Thymus (tissue), 11 donors: ENCODE measurements at regions not wholly inside any gene's neighbourhood (a gene's known extent, or its start where the extent isn't known, plus 50 kb on each side); places are given as distances from the start of the nearest gene placed in this dataset.
"Not testable (repeated sequence)": the region's sequence is repeated elsewhere in the genome, so short reads cannot be mapped to it uniquely, and the experiment has no call there.

Source experiments
- DNase-seq, 9 donors: peaks; one replicate each; pipeline ENCODE4 v3.0.0-alpha.2; 2013; ENCODE audit warnings: low spot score in 9 of 9, low read depth in 6 of 9, missing footprints in 1 of 9
- H3K27ac ChIP-seq, 2 donors: one replicate each; pipeline ENCODE4 v1.5.1; 2013; ENCODE audit warnings: control low read depth in 1 of 2, low read depth in 1 of 2, low read length in 1 of 2, mild to moderate bottlenecking in 1 of 2, moderate library complexity in 1 of 2
- H3K27me3 ChIP-seq, 2 donors: one replicate each; pipeline ENCODE4 v1.5.1; 2013; ENCODE audit warnings: low read length in 1 of 2; ENCODE audit not compliant: control insufficient read depth in 2 of 2, insufficient read depth in 1 of 2
- H3K36me3 ChIP-seq, 2 donors: one replicate each; pipeline ENCODE4 v1.5.1; 2013; ENCODE audit warnings: low read length in 1 of 2, mild to moderate bottlenecking in 1 of 2, moderate library complexity in 1 of 2; ENCODE audit not compliant: control insufficient read depth in 2 of 2, insufficient read depth in 2 of 2
- H3K4me1 ChIP-seq, 2 donors: one replicate each; pipeline ENCODE4 v1.5.1; 2013; ENCODE audit warnings: low read length in 2 of 2; ENCODE audit not compliant: control insufficient read depth in 2 of 2, insufficient read depth in 2 of 2
- H3K4me3 ChIP-seq, 2 donors: one replicate each; pipeline ENCODE4 v1.5.1; 2013; ENCODE audit warnings: low read length in 2 of 2, control low read depth in 1 of 2, mild to moderate bottlenecking in 1 of 2
- H3K9me3 ChIP-seq, 2 donors: one replicate each; pipeline ENCODE4 v1.5.1; 2013; ENCODE audit warnings: low read length in 1 of 2, mild to moderate bottlenecking in 1 of 2; ENCODE audit not compliant: control insufficient read depth in 2 of 2, insufficient read depth in 1 of 2
- WGBS: extraction: QIAGEN DNeasy Blood & Tissue Kit; methylation state at CpG from one replicate; pipeline ENCODE4 v1.1.7; 2013; 5-methylcytosine and 5-hydroxymethylcytosine counted together
- donor health status: healthy.

DNA sequence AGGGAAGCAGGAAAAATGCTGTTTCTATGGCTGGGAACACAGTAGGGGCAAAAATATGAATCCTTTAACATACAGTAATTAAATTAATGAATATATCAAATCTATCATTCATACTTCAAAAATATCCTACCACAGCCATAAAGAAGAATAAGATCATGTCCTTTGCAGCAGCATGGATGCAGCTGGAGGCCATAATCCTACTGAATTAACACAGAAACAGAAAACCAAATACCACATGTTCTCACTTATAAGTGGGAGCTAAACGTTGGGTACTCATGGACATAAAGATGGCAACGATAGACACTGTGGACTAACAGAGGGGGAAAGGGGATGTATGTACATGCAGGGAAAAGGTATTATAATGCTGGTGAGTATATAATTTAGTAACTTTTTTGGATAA is 137.2 kb upstream of the APC start:
- not testable (repeated sequence) for DNase-seq, H3K27ac ChIP-seq, H3K4me1 ChIP-seq, H3K36me3 ChIP-seq, H3K27me3 ChIP-seq, H3K9me3 ChIP-seq, H3K4me3 ChIP-seq
- WGBS: 66% methylated on average over 2 of the region's 2 CpGs

DNA sequence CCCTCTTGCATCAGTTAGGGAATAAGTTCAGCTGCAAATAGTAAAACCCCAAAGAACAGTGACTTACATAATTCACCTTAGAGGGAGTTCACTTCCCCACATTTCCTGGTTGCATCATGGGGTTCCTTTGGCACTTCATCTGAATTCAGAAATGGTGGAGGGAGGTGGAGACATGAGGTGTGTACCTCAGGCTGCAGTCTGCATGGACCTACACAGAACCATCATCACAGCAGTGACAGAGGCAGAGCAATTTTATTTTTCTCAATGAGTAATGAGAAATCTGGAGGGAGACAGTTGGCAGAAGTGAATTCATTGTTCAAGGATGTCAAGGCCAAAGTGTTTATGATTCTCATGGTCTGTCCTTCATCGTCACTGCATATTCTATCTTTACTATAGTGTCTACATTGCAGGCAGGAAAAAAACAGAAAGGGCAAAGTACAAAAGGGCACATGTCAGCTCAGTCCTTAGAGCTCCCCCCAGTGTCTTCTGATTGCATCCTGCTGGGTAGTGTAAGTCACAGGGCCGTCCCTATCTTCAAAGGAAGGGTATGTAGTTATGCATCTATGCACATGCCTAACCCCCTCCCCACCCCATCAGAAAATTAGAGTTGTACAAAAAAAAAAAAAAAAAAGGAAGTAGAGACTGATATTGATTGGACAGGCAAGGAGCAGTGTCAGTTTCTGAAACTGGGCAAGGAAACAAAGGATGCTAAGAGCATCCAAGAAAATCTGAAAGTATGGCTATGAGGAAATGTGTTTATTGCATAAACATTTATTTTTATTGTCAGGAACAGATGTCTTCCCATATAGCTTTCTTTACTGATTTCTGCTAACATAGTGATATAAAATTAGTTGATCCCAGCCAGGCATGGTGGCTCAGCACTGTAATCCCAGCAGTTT is 132.7 kb upstream of the APC start:
- no peak overlapping the region for H3K27ac ChIP-seq
- DNase-seq: peak in 3 of 9 donors; percentile 2 to 16 (median 4)
- no peaks in the 10 kb centered on the region for H3K9me3 ChIP-seq
- no peaks in the 10 kb centered on the region for H3K36me3 ChIP-seq
- no peaks in the 10 kb centered on the region for H3K27me3 ChIP-seq
- WGBS: 62% methylated on average over 2 of the region's 2 CpGs
- H3K4me1 ChIP-seq: no peaks in the 10 kb centered on the region
- H3K4me3 ChIP-seq: no peak overlapping the region

DNA sequence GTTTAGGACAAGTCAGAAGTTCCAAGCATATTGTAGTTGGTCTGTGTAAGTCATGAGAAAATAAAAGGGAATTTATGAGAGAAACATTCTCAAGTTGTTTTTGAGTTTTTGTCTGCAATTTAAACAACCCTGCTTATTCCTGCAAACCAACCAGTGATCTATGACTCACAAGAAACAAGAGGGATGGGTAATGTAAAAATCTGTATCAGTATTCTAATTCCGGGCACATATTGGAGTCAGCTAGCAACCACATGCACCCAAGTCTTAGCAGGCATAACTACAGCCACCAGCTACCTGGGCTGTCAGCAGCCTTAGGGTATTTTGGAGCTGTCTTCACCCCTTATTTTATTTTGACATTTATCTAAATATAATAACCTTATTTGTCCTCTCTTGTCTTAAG is 128.7 kb upstream of the APC start:
- H3K36me3 ChIP-seq: no peaks in the 10 kb centered on the region
- H3K9me3 ChIP-seq: no peaks in the 10 kb centered on the region
- DNase-seq: no peak
- H3K27ac ChIP-seq: no peak overlapping the region
- no peaks in the 10 kb centered on the region for H3K4me1 ChIP-seq
- no peak overlapping the region for H3K4me3 ChIP-seq
- WGBS: 97% methylated on average over 1 of the region's 1 CpG
- H3K27me3 ChIP-seq: no peaks in the 10 kb centered on the region

DNA sequence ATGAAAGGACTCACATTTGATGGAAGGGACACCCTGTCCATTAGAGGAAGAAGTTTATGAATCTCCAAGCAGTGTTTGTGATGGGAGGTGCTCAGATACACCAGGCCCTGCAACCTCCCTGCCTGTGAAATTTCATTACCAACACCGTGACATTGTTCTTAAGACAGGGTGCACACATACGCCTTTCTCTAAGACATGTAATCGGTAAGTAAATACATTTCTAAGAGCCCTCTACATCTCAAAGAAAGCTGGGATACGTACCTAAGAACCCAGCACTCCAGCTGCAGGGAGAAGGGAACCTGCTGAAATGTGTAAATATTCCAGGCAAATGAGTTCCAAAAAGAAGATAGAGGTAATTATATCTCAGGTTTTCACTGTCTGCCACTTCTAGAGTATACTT is 125.0 kb upstream of the APC start:
- H3K4me1 ChIP-seq: no peaks in the 10 kb centered on the region
- H3K27ac ChIP-seq: no peak overlapping the region
- H3K9me3 ChIP-seq: no peaks in the 10 kb centered on the region
- no peaks in the 10 kb centered on the region for H3K36me3 ChIP-seq
- no peak overlapping the region for H3K4me3 ChIP-seq
- WGBS: 97% methylated on average over 4 of the region's 4 CpGs
- no peaks in the 10 kb centered on the region for H3K27me3 ChIP-seq
- no peak for DNase-seq

DNA sequence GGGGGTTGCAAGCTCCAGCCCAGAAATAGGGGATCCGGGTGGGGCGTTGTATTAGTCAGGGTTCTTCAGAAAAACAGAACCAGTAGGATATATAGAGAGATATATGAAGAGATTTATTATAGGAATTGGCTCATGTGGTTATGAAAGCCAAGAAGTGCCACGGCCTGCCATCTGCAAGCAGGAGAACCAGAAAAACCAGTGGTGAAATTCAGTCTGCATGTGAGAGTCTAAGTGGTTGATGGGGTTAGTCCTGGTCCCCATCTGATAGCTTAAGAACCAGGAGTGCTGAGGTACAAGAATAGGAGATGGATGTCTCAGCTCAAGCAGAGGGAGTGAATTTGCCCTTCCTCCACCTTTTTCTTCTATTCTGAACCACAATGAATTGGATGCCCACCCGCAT is 123.4 kb upstream of the APC start:
- H3K4me3 ChIP-seq: no peak overlapping the region
- H3K4me1 ChIP-seq: no peaks in the 10 kb centered on the region
- 98% methylated on average over 4 of the region's 4 CpGs for WGBS
- no peaks in the 10 kb centered on the region for H3K27me3 ChIP-seq
- no peaks in the 10 kb centered on the region for H3K9me3 ChIP-seq
- DNase-seq: no peak
- no peaks in the 10 kb centered on the region for H3K36me3 ChIP-seq
- no peak overlapping the region for H3K27ac ChIP-seq

DNA sequence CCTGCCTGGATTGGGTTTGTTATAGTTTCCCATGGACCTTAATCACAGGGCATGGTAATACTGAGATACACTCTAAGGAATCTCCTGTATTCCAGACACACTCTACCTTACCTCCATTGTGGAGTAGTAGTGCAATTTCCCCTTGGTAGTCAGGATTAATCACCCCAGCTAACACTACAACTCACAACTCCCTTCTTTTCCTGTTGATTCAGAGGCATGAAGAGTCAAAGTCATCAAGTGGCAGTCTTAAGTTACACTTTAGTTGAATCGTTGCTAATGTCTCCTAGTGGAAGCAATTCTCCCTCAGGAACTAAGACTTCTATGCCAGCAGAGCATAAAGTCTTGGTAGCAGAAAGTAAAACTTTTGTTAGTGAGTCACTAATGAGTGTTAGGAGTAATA is 122.7 kb upstream of the APC start:
- no peak overlapping the region for H3K27ac ChIP-seq
- DNase-seq: no peak
- H3K4me3 ChIP-seq: no peak overlapping the region
- no peaks in the 10 kb centered on the region for H3K9me3 ChIP-seq
- WGBS: 83% methylated on average over 1 of the region's 1 CpG
- no peaks in the 10 kb centered on the region for H3K27me3 ChIP-seq
- no peaks in the 10 kb centered on the region for H3K36me3 ChIP-seq
- H3K4me1 ChIP-seq: no peaks in the 10 kb centered on the region

DNA sequence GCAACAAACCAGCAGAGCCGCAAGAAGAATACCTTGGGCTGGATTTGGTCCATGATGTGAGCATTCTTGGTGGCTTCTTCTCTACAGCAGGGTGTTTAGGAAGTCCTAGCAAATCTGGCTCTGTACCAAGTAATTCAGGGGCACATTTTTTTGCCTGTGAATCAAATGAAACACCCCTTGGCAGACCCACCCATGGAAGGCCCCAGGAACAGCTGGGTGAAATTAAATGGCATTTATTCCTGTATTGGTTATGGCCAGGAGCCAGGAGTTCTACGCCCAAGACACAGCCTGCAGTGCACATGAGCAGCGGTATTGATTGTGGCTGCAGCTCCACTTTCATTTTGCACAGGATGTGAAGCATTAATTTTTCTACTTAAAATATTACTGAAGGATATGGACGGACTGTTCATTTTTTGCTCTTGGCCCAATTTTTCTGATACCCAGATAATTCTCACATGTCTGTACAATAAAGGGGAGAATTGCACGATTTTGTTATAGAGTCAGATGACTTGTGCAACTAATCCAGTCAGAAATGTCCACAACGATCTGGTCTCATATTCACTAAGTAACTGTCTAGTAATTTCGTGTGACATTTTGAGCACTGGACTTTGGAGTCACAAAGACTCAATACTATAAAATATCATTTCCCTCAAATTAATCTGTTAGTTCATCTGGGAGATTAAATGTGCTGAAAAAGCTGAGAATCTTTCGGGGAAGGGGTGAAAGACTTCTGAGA is 120.7 kb upstream of the APC start:
- Histone ChIP-seq H3K27me3 (no peaks in the 10 kb centered on the region), H3K9me3 (no peaks in the 10 kb centered on the region), H3K4me1 (no peaks in the 10 kb centered on the region), H3K36me3 (no peaks in the 10 kb centered on the region), H3K4me3 (no peak overlapping the region), H3K27ac (no peak overlapping the region)
- 91% methylated on average over 8 of the region's 8 CpGs for WGBS
- DNase-seq: no peak

DNA sequence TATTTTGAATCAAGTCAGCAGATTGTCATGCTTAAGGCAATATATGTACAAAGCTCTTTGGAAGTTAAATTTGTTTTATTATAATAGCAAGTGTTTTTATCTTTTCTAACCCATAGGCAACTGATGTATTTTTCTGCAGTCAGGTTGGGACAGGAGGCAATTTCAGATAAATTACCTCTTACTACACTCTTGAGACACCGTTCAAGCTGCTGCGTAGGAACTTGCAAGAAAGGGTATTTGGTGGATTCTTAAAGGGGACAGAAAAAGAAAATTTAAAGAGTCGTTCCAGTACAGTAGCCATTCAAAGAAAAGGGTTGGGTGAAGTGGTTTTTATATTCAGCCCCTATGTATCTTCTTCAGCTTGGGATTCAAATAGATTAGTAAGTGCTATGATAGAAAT is 112.4 kb upstream of the APC start:
- Histone ChIP-seq H3K4me3 (no peak overlapping the region), H3K9me3 (no peaks in the 10 kb centered on the region), H3K36me3 (no peaks in the 10 kb centered on the region), H3K27me3 (no peaks in the 10 kb centered on the region), H3K27ac (no peak overlapping the region), H3K4me1 (no peaks in the 10 kb centered on the region)
- no peak for DNase-seq
- WGBS: 88% methylated on average over 3 of the region's 3 CpGs

DNA sequence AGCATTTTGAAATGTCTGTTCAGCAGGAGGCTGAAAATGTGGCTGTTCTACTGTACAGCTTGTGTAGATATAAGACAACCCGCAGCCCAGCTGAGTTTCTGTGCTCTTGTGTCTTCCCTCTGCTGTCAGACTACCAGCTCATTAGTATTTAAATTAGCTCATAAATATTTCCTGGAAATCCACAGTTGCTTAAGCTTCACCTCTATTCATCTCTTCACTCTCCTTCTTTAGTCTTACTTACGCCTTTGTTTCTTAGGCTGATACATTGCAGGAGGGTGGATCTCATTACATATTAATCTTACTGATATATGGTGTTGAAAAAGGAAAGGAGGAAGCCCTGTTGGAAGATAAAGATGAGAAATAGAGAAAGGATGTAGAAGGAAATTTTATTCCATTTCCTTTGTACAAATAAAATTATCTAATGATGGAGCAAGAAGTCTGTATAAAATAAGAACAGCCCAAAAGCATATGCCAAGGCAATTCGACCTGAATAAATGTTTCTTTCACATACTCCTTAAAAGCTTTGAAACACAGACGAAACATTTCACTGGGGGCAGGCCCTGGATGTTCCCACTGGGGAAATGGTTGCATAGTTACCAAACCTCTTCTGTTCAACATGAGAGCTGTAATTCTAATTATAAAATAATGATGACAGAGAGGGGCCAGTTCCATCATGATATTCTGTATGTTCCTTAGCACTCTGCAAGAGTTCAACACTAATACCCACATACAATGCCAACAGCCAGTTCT is 111.8 kb upstream of the APC start:
- Histone ChIP-seq H3K27ac (no peak overlapping the region), H3K4me1 (no peaks in the 10 kb centered on the region), H3K27me3 (no peaks in the 10 kb centered on the region), H3K4me3 (no peak overlapping the region), H3K36me3 (no peaks in the 10 kb centered on the region), H3K9me3 (no peaks in the 10 kb centered on the region)
- 92% methylated on average over 4 of the region's 4 CpGs for WGBS
- no peak for DNase-seq
